ENCODE measurements at regions not wholly inside any gene's neighbourhood (a gene's known extent, or its start where the extent isn't known, plus 50 kb on each side); places are given as distances from the start of the nearest gene placed in this dataset.

- POLR2A ChIA-PET: no interaction called here
- ATAC-seq: no peak
- DNase-seq: no peak
- no peak overlapping the region for H3K27ac Mint-ChIP-seq
- intact Hi-C loops (cut with micrococcal nuclease): no loop called here
- no peak for TF ChIP-seq CTCF (IDR thresholded peaks at IDR 0.05)
- CTCF ChIA-PET: no interaction called here
- H3K9me3 Mint-ChIP-seq: peaks cover 2% of the 10 kb centered on the region
- no peaks in the 10 kb centered on the region for H3K27me3 Mint-ChIP-seq
- H3K4me1 Mint-ChIP-seq (ENCODE audit: low read depth): no peaks in the 10 kb centered on the region
- H3K36me3 Mint-ChIP-seq (ENCODE audit: low read depth): no peaks in the 10 kb centered on the region
- H3K4me3 Mint-ChIP-seq: no peak overlapping the region
Observed at GRCh38 chr2:17107871-17108270, 410.4 kb downstream of the RAD51AP2 start.

- POLR2A ChIA-PET: no interaction called here
Observed at GRCh38 chr2:17107151-17107550, 411.1 kb downstream of the RAD51AP2 start.

GRCh38 chr2:17106418-17106817 is 411.8 kb downstream of the RAD51AP2 start:
- Mint-ChIP-seq H3K4me3 (no peak overlapping the region), H3K4me1 (ENCODE audit: low read depth) (no peaks in the 10 kb centered on the region), H3K27ac (no peak overlapping the region), H3K36me3 (ENCODE audit: low read depth) (no peaks in the 10 kb centered on the region), H3K9me3 (peaks cover 2% of the 10 kb centered on the region), H3K27me3 (no peaks in the 10 kb centered on the region)
- ChIA-PET POLR2A (no interaction called here), CTCF (no interaction called here)
- ATAC-seq (no peak), DNase-seq (no peak)
- TF ChIP-seq CTCF (IDR thresholded peaks at IDR 0.05): no peak
- intact Hi-C loops (cut with micrococcal nuclease): no loop called here

More at GRCh38 chr2:17107151-17107550, 411.1 kb downstream of the RAD51AP2 start:
- H3K27me3 Mint-ChIP-seq: no peaks in the 10 kb centered on the region
- H3K9me3 Mint-ChIP-seq: peaks cover 2% of the 10 kb centered on the region
- intact Hi-C loops (cut with micrococcal nuclease): no loop called here
- no peaks in the 10 kb centered on the region for H3K36me3 Mint-ChIP-seq (ENCODE audit: low read depth)
- DNase-seq (no peak), ATAC-seq (no peak)
- H3K27ac Mint-ChIP-seq: no peak overlapping the region
- no peaks in the 10 kb centered on the region for H3K4me1 Mint-ChIP-seq (ENCODE audit: low read depth)
- TF ChIP-seq CTCF (IDR thresholded peaks at IDR 0.05): no peak
- CTCF ChIA-PET: no interaction called here
- no peak overlapping the region for H3K4me3 Mint-ChIP-seq

- Mint-ChIP-seq H3K36me3 (ENCODE audit: low read depth) (no peaks in the 10 kb centered on the region), H3K9me3 (peaks cover 2% of the 10 kb centered on the region), H3K4me1 (ENCODE audit: low read depth) (no peaks in the 10 kb centered on the region), H3K27ac (no peak overlapping the region), H3K4me3 (no peak overlapping the region), H3K27me3 (no peaks in the 10 kb centered on the region)
- intact Hi-C loops (cut with micrococcal nuclease): no loop called here
- TF ChIP-seq CTCF (IDR thresholded peaks at IDR 0.05): no peak
- no peak for ATAC-seq
- DNase-seq: no peak
- POLR2A ChIA-PET: no interaction called here
- CTCF ChIA-PET: no interaction called here
Observed at GRCh38 chr2:17104454-17104853, 413.8 kb downstream of the RAD51AP2 start.

- TF ChIP-seq CTCF (IDR thresholded peaks at IDR 0.05): no peak
- H3K27ac Mint-ChIP-seq: no peak overlapping the region
- H3K36me3 Mint-ChIP-seq (ENCODE audit: low read depth): no peaks in the 10 kb centered on the region
- H3K9me3 Mint-ChIP-seq: peaks cover 2% of the 10 kb centered on the region
- H3K4me1 Mint-ChIP-seq (ENCODE audit: low read depth): no peaks in the 10 kb centered on the region
- no peak for ATAC-seq
- H3K4me3 Mint-ChIP-seq: no peak overlapping the region
- no peak for DNase-seq
- intact Hi-C loops (cut with micrococcal nuclease): no loop called here
- CTCF ChIA-PET: no interaction called here
- no peaks in the 10 kb centered on the region for H3K27me3 Mint-ChIP-seq
- POLR2A ChIA-PET: no interaction called here
Observed at GRCh38 chr2:17101596-17101995, 416.6 kb downstream of the RAD51AP2 start.
